ENCODE measurements at regions not wholly inside any gene's neighbourhood (a gene's known extent, or its start where the extent isn't known, plus 50 kb on each side); places are given as distances from the start of the nearest gene placed in this dataset.

GRCh38 chr2:46831051-46831868, 84.3 kb downstream of the MCFD2 start:
- no peak for TF ChIP-seq CTCF (IDR thresholded peaks at IDR 0.05)
- no peak overlapping the region for H3K27ac Mint-ChIP-seq
- intact Hi-C loops (cut with micrococcal nuclease) = no loop called here
- ChIA-PET CTCF (no interaction called here), POLR2A (no interaction called here)
- ATAC-seq (no peak), DNase-seq (no peak)
- H3K27me3 Mint-ChIP-seq = peaks cover 4% of the 10 kb centered on the region
- peaks cover 3% of the 10 kb centered on the region for H3K9me3 Mint-ChIP-seq
- H3K36me3 Mint-ChIP-seq (ENCODE audit: low read depth) = no peaks in the 10 kb centered on the region
- no peaks in the 10 kb centered on the region for H3K4me1 Mint-ChIP-seq (ENCODE audit: low read depth)
- H3K4me3 Mint-ChIP-seq = no peak overlapping the region

- Mint-ChIP-seq H3K4me1 (ENCODE audit: low read depth) (no peaks in the 10 kb centered on the region), H3K36me3 (ENCODE audit: low read depth) (no peaks in the 10 kb centered on the region), H3K9me3 (peaks cover 3% of the 10 kb centered on the region), H3K4me3 (no peak overlapping the region), H3K27ac (no peak overlapping the region), H3K27me3 (peaks cover 4% of the 10 kb centered on the region)
- ChIA-PET POLR2A (interaction anchor here (1.3 kb wide), 1 partner anchor 9 kb away, joined by 3 read pairs; no protein-coding TSS in a partner anchor), CTCF (no interaction called here)
- DNase-seq (no peak), ATAC-seq (no peak)
- no peak for TF ChIP-seq CTCF (IDR thresholded peaks at IDR 0.05)
- intact Hi-C loops (cut with micrococcal nuclease) = no loop called here
Measured at GRCh38 chr2:46829231-46829995, 86.2 kb downstream of the MCFD2 start.

GRCh38 chr2:46828491-46829230, 86.9 kb downstream of the MCFD2 start:
- Mint-ChIP-seq H3K27me3 (peaks cover 4% of the 10 kb centered on the region), H3K4me1 (ENCODE audit: low read depth) (no peaks in the 10 kb centered on the region), H3K27ac (no peak overlapping the region), H3K9me3 (peaks cover 3% of the 10 kb centered on the region), H3K36me3 (ENCODE audit: low read depth) (no peaks in the 10 kb centered on the region), H3K4me3 (no peak overlapping the region)
- intact Hi-C loops (cut with micrococcal nuclease) = no loop called here
- no peak for ATAC-seq
- ChIA-PET POLR2A (no interaction called here), CTCF (no interaction called here)
- no peak for DNase-seq
- TF ChIP-seq CTCF (IDR thresholded peaks at IDR 0.05) = no peak

- POLR2A ChIA-PET = no interaction called here
- Mint-ChIP-seq H3K36me3 (ENCODE audit: low read depth) (no peaks in the 10 kb centered on the region), H3K27ac (no peak overlapping the region), H3K27me3 (peaks cover 4% of the 10 kb centered on the region), H3K9me3 (peaks cover 3% of the 10 kb centered on the region), H3K4me1 (ENCODE audit: low read depth) (no peaks in the 10 kb centered on the region), H3K4me3 (no peak overlapping the region)
- DNase-seq (no peak), ATAC-seq (no peak)
- CTCF ChIA-PET = no interaction called here
- intact Hi-C loops (cut with micrococcal nuclease) = no loop called here
- no peak for TF ChIP-seq CTCF (IDR thresholded peaks at IDR 0.05)
Measured at GRCh38 chr2:46828135-46828438, 87.5 kb downstream of the MCFD2 start.
